ENCODE measurements at regions not wholly inside any gene's neighbourhood (a gene's known extent, or its start where the extent isn't known, plus 50 kb on each side); places are given as distances from the start of the nearest gene placed in this dataset.
A peak's percentile ranks its signal among the peaks of the same experiment; 100 is the strongest.

- DNase-seq = peak in 1 of 2 donors; percentile 14
- H3K36me3 ChIP-seq = no peaks in the 10 kb centered on the region
- ATAC-seq = peak in 3 of 8 donors; percentile 34 to 69 (median 45)
- no peaks in the 10 kb centered on the region for H3K4me1 ChIP-seq
- intact Hi-C loops (cut with DNase I) = no loop called here
- no peak overlapping the region for H3K4me3 ChIP-seq
- H3K27ac ChIP-seq = no peak overlapping the region
- H3K27me3 ChIP-seq = peaks cover 0 to 31% (median 0%) of the 10 kb centered on the region in 7 donors
- TF ChIP-seq, protein P1, sequence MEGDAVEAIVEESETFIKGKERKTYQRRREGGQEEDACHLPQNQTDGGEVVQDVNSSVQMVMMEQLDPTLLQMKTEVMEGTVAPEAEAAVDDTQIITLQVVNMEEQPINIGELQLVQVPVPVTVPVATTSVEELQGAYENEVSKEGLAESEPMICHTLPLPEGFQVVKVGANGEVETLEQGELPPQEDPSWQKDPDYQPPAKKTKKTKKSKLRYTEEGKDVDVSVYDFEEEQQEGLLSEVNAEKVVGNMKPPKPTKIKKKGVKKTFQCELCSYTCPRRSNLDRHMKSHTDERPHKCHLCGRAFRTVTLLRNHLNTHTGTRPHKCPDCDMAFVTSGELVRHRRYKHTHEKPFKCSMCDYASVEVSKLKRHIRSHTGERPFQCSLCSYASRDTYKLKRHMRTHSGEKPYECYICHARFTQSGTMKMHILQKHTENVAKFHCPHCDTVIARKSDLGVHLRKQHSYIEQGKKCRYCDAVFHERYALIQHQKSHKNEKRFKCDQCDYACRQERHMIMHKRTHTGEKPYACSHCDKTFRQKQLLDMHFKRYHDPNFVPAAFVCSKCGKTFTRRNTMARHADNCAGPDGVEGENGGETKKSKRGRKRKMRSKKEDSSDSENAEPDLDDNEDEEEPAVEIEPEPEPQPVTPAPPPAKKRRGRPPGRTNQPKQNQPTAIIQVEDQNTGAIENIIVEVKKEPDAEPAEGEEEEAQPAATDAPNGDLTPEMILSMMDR (IDR thresholded peaks at IDR 0.05) = no peak
- H3K9me3 ChIP-seq = no peaks in the 10 kb centered on the region
Measured at GRCh38 chrX:39592776-39593175, 505.0 kb downstream of the BCOR start.

- no peaks in the 10 kb centered on the region for H3K9me3 ChIP-seq
- H3K4me1 ChIP-seq = no peaks in the 10 kb centered on the region
- H3K27ac ChIP-seq = no peak overlapping the region
- H3K36me3 ChIP-seq = no peaks in the 10 kb centered on the region
- DNase-seq (no peak), ATAC-seq (no peak)
- intact Hi-C loops (cut with DNase I) = no loop called here
- TF ChIP-seq, protein P1 (IDR thresholded peaks at IDR 0.05) = no peak
- peaks cover 0 to 36% (median 0%) of the 10 kb centered on the region in 7 donors for H3K27me3 ChIP-seq
- 74 to 79% methylated on average over 1 of the region's 1 CpG for WGBS, 2 donors
- H3K4me3 ChIP-seq = no peak overlapping the region
Measured at GRCh38 chrX:39595977-39596376, 501.8 kb downstream of the BCOR start.

GRCh38 chrX:39596437-39596836 lies 501.3 kb downstream of the BCOR start:
- DNase-seq (no peak), ATAC-seq (no peak)
- intact Hi-C loops (cut with DNase I) = no loop called here
- no peak overlapping the region for H3K27ac ChIP-seq
- no peaks in the 10 kb centered on the region for H3K36me3 ChIP-seq
- H3K4me3 ChIP-seq = no peak overlapping the region
- no peaks in the 10 kb centered on the region for H3K4me1 ChIP-seq
- peaks cover 0 to 36% (median 0%) of the 10 kb centered on the region in 7 donors for H3K27me3 ChIP-seq
- H3K9me3 ChIP-seq = no peaks in the 10 kb centered on the region
- TF ChIP-seq, protein P1 (IDR thresholded peaks at IDR 0.05) = no peak

DNA sequence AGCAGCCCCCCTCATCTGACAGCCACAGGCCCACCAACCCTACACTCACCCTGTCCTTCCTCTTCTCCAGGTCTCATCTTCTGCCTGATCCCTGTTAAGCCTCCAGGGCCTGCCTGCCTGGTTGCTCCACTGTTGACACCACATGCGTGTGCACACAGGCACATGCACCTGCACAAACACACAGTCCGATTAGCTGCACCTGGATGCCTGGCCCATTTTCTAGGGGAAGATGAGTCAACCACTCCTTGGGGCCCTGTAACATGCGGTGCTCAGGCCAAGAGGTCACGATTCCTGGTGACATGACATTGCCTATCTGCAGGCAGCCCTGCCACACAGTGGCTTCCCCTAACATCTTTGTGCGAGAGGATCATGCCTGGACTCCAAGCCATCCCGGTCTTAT lies 498.4 kb downstream of the BCOR start:
- intact Hi-C loops (cut with DNase I) = no loop called here
- 97 to 98% methylated on average over 6 of the region's 6 CpGs for WGBS, 2 donors

More for the DNA sequence above, 498.4 kb downstream of the BCOR start:
- H3K36me3 ChIP-seq = no peaks in the 10 kb centered on the region
- TF ChIP-seq, protein P1 (IDR thresholded peaks at IDR 0.05) = no peak
- no peaks in the 10 kb centered on the region for H3K9me3 ChIP-seq
- H3K4me3 ChIP-seq = no peak overlapping the region
- peaks cover 0 to 41% (median 0%) of the 10 kb centered on the region in 7 donors for H3K27me3 ChIP-seq
- ATAC-seq = no peak
- no peaks in the 10 kb centered on the region for H3K4me1 ChIP-seq
- no peak for DNase-seq
- no peak overlapping the region for H3K27ac ChIP-seq

Data from heart right ventricle (tissue), 16 donors.